Stimulated activated CD4-positive, alpha-beta T cell treated with anti-CD3 and anti-CD28 coated beads, TNF-alpha, amount 100 ng/mL, for 4 hours (primary cell): ENCODE measurements at regions not wholly inside any gene's neighbourhood (a gene's known extent, or its start where the extent isn't known, plus 50 kb on each side); places are given as distances from the start of the nearest gene placed in this dataset.

Experiments used
- DNase-seq, 3 experiments: peaks; one replicate each; pipeline ENCODE4 v3.0.0-alpha.2; 2020; ENCODE audit warnings: low read depth in 3 of 3

- DNase-seq = no peak
These were observed 430.6 kb downstream of the BCOR start for GRCh38 chrX:39667191-39667590.

- DNase-seq = no peak
These were observed 429.8 kb downstream of the BCOR start for GRCh38 chrX:39667736-39668482.

- DNase-seq = no peak
These were observed 428.1 kb downstream of the BCOR start for GRCh38 chrX:39669668-39670067.

GRCh38 chrX:39670281-39670680 lies 427.5 kb downstream of the BCOR start:
- no peak for DNase-seq

- DNase-seq = no peak
These were observed 425.4 kb downstream of the BCOR start for GRCh38 chrX:39672405-39672804.

- DNase-seq = no peak
These were observed 423.1 kb downstream of the BCOR start for GRCh38 chrX:39674490-39675161.

GRCh38 chrX:39675162-39675553 lies 422.6 kb downstream of the BCOR start:
- DNase-seq = no peak

- no peak for DNase-seq
These were observed 422.1 kb downstream of the BCOR start for GRCh38 chrX:39675619-39676018.

- no peak for DNase-seq
These were observed 421.3 kb downstream of the BCOR start for GRCh38 chrX:39676434-39676833.

GRCh38 chrX:39677585-39677977 lies 420.2 kb downstream of the BCOR start:
- no peak for DNase-seq

GRCh38 chrX:39677978-39678791 lies 419.6 kb downstream of the BCOR start:
- no peak for DNase-seq

GRCh38 chrX:39678914-39679313 lies 418.8 kb downstream of the BCOR start:
- no peak for DNase-seq

GRCh38 chrX:39679497-39680157 lies 418.1 kb downstream of the BCOR start:
- no peak for DNase-seq

GRCh38 chrX:39681885-39682284 lies 415.9 kb downstream of the BCOR start:
- DNase-seq = no peak

- DNase-seq = no peak
These were observed 415.0 kb downstream of the BCOR start for GRCh38 chrX:39682778-39683177.

- no peak for DNase-seq
These were observed 409.6 kb downstream of the BCOR start for GRCh38 chrX:39688219-39688575.

- no peak for DNase-seq
These were observed 409.0 kb downstream of the BCOR start for GRCh38 chrX:39688576-39689375.

- DNase-seq = no peak
These were observed 408.2 kb downstream of the BCOR start for GRCh38 chrX:39689376-39690104.

GRCh38 chrX:39690541-39691415 lies 407.0 kb downstream of the BCOR start:
- DNase-seq = no peak

GRCh38 chrX:39691724-39692123 lies 406.0 kb downstream of the BCOR start:
- no peak for DNase-seq
